Activated CD8-positive, alpha-beta T cell treated with anti-CD3 and anti-CD28 coated beads for 36 hours (primary cell): ENCODE measurements at regions not wholly inside any gene's neighbourhood (a gene's known extent, or its start where the extent isn't known, plus 50 kb on each side); places are given as distances from the start of the nearest gene placed in this dataset.

Experiments used
- ATAC-seq: fragments of 200-7000 bp; cut with Tn5 transposase; one replicate; pipeline ENCODE4 v1.10.0; 2021; ENCODE audit warnings: mild to moderate bottlenecking, moderate library complexity
- CTCF ChIA-PET: fragments of 350-600 bp; sonication (Branson Sonifier 250); formaldehyde crosslinking; loops from one replicate; lab custom pipeline; 2021; ENCODE audit warnings: antibody characterized with exemption; lab: Charles Lee
- POLR2A ChIA-PET: fragments of 350-600 bp; sonication (Branson Sonifier 250); formaldehyde crosslinking; loops from one replicate; lab custom pipeline; 2021; ENCODE audit warnings: antibody characterized with exemption; lab: Charles Lee
- DNase-seq: peaks from one replicate; pipeline ENCODE4 v3.0.0-alpha.2; 2020
- H3K27ac Mint-ChIP-seq: one replicate; pipeline ENCODE4 v1.8.0; 2021; ENCODE audit warnings: mild to moderate bottlenecking, mixed read lengths
- H3K27me3 Mint-ChIP-seq: one replicate; pipeline ENCODE4 v1.8.0; 2021; ENCODE audit warnings: mixed read lengths
- H3K36me3 Mint-ChIP-seq: one replicate; pipeline ENCODE4 v1.8.0; 2021; ENCODE audit warnings: low read depth, mixed read lengths
- H3K4me1 Mint-ChIP-seq: one replicate; pipeline ENCODE4 v1.8.0; 2021; ENCODE audit warnings: low read depth, mixed read lengths
- H3K4me3 Mint-ChIP-seq: one replicate; pipeline ENCODE4 v1.8.0; 2021; ENCODE audit warnings: mild to moderate bottlenecking, moderate library complexity, mixed read lengths
- H3K9me3 Mint-ChIP-seq: one replicate; pipeline ENCODE4 v1.8.0; 2021; ENCODE audit warnings: mixed read lengths
- intact Hi-C: fragments of 100-400 bp; cut with micrococcal nuclease; formaldehyde crosslinking; loops from one replicate; pipeline ENCODE4 v1.10.0; 2022
- TF ChIP-seq, protein P1 (sequence below): fragments of 200-600 bp; IDR thresholded peaks from one replicate; pipeline ENCODE4 v1.8.0; 2022; ENCODE audit warnings: antibody characterized with exemption, mild to moderate bottlenecking

DNA sequence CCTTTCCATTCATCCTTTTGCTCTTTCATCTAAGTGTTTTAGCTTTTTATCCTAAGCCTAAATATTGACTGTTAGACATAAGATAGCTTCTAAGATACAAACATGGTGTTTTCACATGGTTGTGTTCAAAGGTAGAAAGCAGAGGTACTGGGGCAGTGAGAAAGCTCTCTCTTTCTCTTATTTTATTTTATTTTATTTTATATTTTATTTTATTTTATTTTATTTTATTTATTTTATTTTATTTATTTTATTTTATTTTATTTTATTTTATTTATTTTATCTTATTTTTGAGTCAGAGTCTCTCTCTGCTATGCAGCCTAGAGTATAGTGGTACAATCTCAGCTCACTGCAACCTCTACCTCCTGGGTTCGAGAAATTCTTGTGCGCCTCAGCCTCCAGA lies 287.2 kb downstream of the IKZF2 start:
- Mint-ChIP-seq H3K4me1 (no peaks in the 10 kb centered on the region), H3K9me3 (peaks cover 31% of the 10 kb centered on the region), H3K27ac (no peak overlapping the region), H3K27me3 (no peaks in the 10 kb centered on the region), H3K36me3 (peaks cover 17% of the 10 kb centered on the region), H3K4me3 (no peak overlapping the region)
- TF ChIP-seq, protein P1, sequence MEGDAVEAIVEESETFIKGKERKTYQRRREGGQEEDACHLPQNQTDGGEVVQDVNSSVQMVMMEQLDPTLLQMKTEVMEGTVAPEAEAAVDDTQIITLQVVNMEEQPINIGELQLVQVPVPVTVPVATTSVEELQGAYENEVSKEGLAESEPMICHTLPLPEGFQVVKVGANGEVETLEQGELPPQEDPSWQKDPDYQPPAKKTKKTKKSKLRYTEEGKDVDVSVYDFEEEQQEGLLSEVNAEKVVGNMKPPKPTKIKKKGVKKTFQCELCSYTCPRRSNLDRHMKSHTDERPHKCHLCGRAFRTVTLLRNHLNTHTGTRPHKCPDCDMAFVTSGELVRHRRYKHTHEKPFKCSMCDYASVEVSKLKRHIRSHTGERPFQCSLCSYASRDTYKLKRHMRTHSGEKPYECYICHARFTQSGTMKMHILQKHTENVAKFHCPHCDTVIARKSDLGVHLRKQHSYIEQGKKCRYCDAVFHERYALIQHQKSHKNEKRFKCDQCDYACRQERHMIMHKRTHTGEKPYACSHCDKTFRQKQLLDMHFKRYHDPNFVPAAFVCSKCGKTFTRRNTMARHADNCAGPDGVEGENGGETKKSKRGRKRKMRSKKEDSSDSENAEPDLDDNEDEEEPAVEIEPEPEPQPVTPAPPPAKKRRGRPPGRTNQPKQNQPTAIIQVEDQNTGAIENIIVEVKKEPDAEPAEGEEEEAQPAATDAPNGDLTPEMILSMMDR = no peak
- DNase-seq = no peak
- intact Hi-C loops = loop anchor here (5.0 kb wide), 1 partner anchor 378 kb away; no protein-coding TSS in a partner anchor
- ATAC-seq = no peak
- ChIA-PET CTCF (interaction anchor here (0.9 to 2.5 kb wide), 8 partner anchors 15 to 370 kb away, joined by 3 to 17 read pairs (median 6); no protein-coding TSS in a partner anchor), POLR2A (interaction anchor here (1.1 kb wide), 1 partner anchor 289 kb away, joined by 3 read pairs; no protein-coding TSS in a partner anchor)

DNA sequence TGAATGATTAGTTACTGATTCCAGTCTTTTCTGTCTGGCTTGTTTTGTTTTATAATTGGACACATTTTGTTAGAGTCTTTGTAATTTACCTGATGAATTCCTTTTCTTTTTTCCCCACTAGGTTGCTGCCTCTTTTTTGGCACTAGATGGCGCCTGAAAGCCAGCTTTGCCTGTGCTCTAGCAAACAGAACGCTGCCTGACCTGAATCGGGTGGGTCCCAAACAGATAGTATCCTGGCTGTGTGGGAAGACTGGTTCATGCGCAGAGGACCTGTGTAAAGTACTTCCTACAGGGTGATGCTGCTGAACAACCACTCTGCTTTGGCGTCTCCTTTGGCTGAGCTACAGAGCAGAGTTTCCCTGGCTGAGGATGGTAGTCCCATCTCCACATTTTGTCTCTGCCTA lies 288.2 kb downstream of the IKZF2 start:
- DNase-seq = peak; percentile 61
- H3K27ac Mint-ChIP-seq = no peak overlapping the region
- TF ChIP-seq, protein P1 = peak; percentile 81
- CTCF ChIA-PET = interaction anchor here (0.7 to 2.5 kb wide), 14 partner anchors 10 to 384 kb away, joined by 3 to 17 read pairs (median 4); no protein-coding TSS in a partner anchor
- H3K27me3 Mint-ChIP-seq = no peaks in the 10 kb centered on the region
- POLR2A ChIA-PET = interaction anchor here (0.7 to 1.1 kb wide), 3 partner anchors 289 to 330 kb away, joined by 3 to 6 read pairs (median 3); no protein-coding TSS in a partner anchor
- peak; percentile 74 for ATAC-seq
- intact Hi-C loops = loop anchor here (1.0 to 5.0 kb wide), 2 partner anchors 290 to 379 kb away; no protein-coding TSS in a partner anchor
- no peak overlapping the region for H3K4me3 Mint-ChIP-seq
- H3K9me3 Mint-ChIP-seq = peaks cover 31% of the 10 kb centered on the region
- H3K36me3 Mint-ChIP-seq = peaks cover 16% of the 10 kb centered on the region
- H3K4me1 Mint-ChIP-seq = no peaks in the 10 kb centered on the region

DNA sequence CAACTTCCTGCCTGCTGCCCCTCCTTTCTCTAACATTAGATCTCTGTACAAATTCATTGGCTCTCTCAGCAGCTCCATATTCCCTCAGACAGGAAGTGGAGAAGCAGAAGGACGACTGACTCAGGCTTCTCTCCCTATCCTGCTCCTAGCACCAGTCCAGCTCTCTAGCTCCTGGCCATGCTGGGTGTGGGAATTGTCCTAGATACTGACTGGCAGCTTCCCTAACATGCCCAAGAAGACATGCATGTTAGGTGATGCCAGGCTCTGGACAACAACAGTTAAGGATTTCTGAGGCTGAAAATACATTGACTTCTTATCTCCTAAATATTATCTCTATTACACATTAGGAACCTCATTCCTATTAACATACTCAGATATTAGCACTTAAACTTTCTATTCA lies 292.9 kb downstream of the IKZF2 start:
- H3K4me1 Mint-ChIP-seq = no peaks in the 10 kb centered on the region
- no peak for DNase-seq
- H3K9me3 Mint-ChIP-seq = peaks cover 22% of the 10 kb centered on the region
- intact Hi-C loops = no loop called here
- no peak overlapping the region for H3K4me3 Mint-ChIP-seq
- ATAC-seq = no peak
- H3K27me3 Mint-ChIP-seq = no peaks in the 10 kb centered on the region
- ChIA-PET POLR2A (no interaction called here), CTCF (no interaction called here)
- peaks cover 9% of the 10 kb centered on the region for H3K36me3 Mint-ChIP-seq
- no peak overlapping the region for H3K27ac Mint-ChIP-seq
- TF ChIP-seq, protein P1 = no peak

GRCh38 chr2:212854771-212855170 lies 296.6 kb downstream of the IKZF2 start:
- no peak overlapping the region for H3K4me3 Mint-ChIP-seq
- DNase-seq (no peak), ATAC-seq (no peak)
- TF ChIP-seq, protein P1 = no peak
- CTCF ChIA-PET = no interaction called here
- POLR2A ChIA-PET = no interaction called here
- no peaks in the 10 kb centered on the region for H3K27me3 Mint-ChIP-seq
- H3K36me3 Mint-ChIP-seq = peaks cover 3% of the 10 kb centered on the region
- intact Hi-C loops = no loop called here
- H3K4me1 Mint-ChIP-seq = no peaks in the 10 kb centered on the region
- no peak overlapping the region for H3K27ac Mint-ChIP-seq
- H3K9me3 Mint-ChIP-seq = no peaks in the 10 kb centered on the region

- POLR2A ChIA-PET = no interaction called here
- H3K27ac Mint-ChIP-seq = no peak overlapping the region
Measured at GRCh38 chr2:212854116-212854515, 297.3 kb downstream of the IKZF2 start.

More at GRCh38 chr2:212854116-212854515, 297.3 kb downstream of the IKZF2 start:
- Mint-ChIP-seq H3K4me1 (no peaks in the 10 kb centered on the region), H3K4me3 (no peak overlapping the region), H3K9me3 (no peaks in the 10 kb centered on the region), H3K36me3 (no peaks in the 10 kb centered on the region), H3K27me3 (no peaks in the 10 kb centered on the region)
- intact Hi-C loops = no loop called here
- DNase-seq = no peak
- TF ChIP-seq, protein P1 = no peak
- ATAC-seq = no peak
- CTCF ChIA-PET = interaction anchor here (1.4 kb wide), 1 partner anchor 9 kb away, joined by 3 read pairs; no protein-coding TSS in a partner anchor
